ENCODE measurements at regions not wholly inside any gene's neighbourhood (a gene's known extent, or its start where the extent isn't known, plus 50 kb on each side); places are given as distances from the start of the nearest gene placed in this dataset.

- TF ChIP-seq POLR2A (IDR thresholded peaks at IDR 0.05) = no peak
- no peak for TF ChIP-seq CTCF (IDR thresholded peaks at IDR 0.05)
- no peak for TF ChIP-seq EP300 (IDR thresholded peaks at IDR 0.05)
Measured at GRCh38 chr9:16333691-16334090, 536.8 kb downstream of the BNC2 start.

All from tibial nerve (tissue), 4 donors.